Osteoblast (primary cell): ENCODE measurements at regions not wholly inside any gene's neighbourhood (a gene's known extent, or its start where the extent isn't known, plus 50 kb on each side); places are given as distances from the start of the nearest gene placed in this dataset.

Source experiments
- DNase-seq: peaks from one replicate; pipeline ENCODE4 v3.0.0; 2011; ENCODE audit warnings: low spot score, mixed read lengths; ENCODE audit not compliant: insufficient read length; ENCODE audit errors: missing footprints
- H2AFZ ChIP-seq: 2 replicates; pipeline ENCODE4 v1.6.0; 2011; ENCODE audit warnings: mild to moderate bottlenecking, low read length
- H3K27ac ChIP-seq: 2 replicates; pipeline ENCODE4 v1.5.1; 2011; ENCODE audit warnings: mild to moderate bottlenecking, low read depth, low read length, moderate library complexity
- H3K27me3 ChIP-seq: 2 replicates; pipeline ENCODE4 v1.6.0; 2012; ENCODE audit warnings: mild to moderate bottlenecking, control low read depth, inconsistent platforms, low read length, moderate library complexity; ENCODE audit not compliant: insufficient read depth
- H3K36me3 ChIP-seq: 2 replicates; pipeline ENCODE4 v1.5.1; 2011; ENCODE audit warnings: mild to moderate bottlenecking, low read length, control low read depth, moderate library complexity; ENCODE audit not compliant: insufficient read depth
- H3K4me1 ChIP-seq: 2 replicates; pipeline ENCODE4 v1.5.1; 2011; ENCODE audit warnings: mild to moderate bottlenecking, low read length, control low read depth, moderate library complexity; ENCODE audit not compliant: insufficient read depth
- H3K4me2 ChIP-seq: 2 replicates; pipeline ENCODE4 v1.6.0; 2011; ENCODE audit warnings: mild to moderate bottlenecking, low read length; ENCODE audit not compliant: insufficient read depth
- H3K4me3 ChIP-seq: fragments of 200-600 bp; sonication (generic); 3 replicates; pipeline ENCODE4 v1.5.1; 2012; ENCODE audit warnings: mild to moderate bottlenecking, low read length, inconsistent platforms; ENCODE audit not compliant: insufficient read depth
- H3K79me2 ChIP-seq: 2 replicates; pipeline ENCODE4 v1.6.0; 2012; ENCODE audit warnings: mild to moderate bottlenecking, low read length, control low read depth, inconsistent platforms; ENCODE audit not compliant: insufficient read depth
- H3K9me3 ChIP-seq: 2 replicates; pipeline ENCODE4 v1.5.1; 2011; ENCODE audit warnings: low read depth, low read length, control low read depth
- H4K20me1 ChIP-seq: 2 replicates; pipeline ENCODE4 v1.6.0; 2012; ENCODE audit warnings: mild to moderate bottlenecking, low read length, control low read depth; ENCODE audit not compliant: insufficient read depth
- TF ChIP-seq, protein P1 (sequence below): IDR thresholded peaks from 2 replicates; pipeline ENCODE4 v1.5.1; 2011; ENCODE audit warnings: mild to moderate bottlenecking, low read depth, low read length, moderate library complexity; ENCODE audit errors: extremely low read depth

- H3K9me3 ChIP-seq, result no peaks in the 10 kb centered on the region
- no peak overlapping the region for H2AFZ ChIP-seq
- H3K27ac ChIP-seq, result no peak overlapping the region
- no peaks in the 10 kb centered on the region for H3K79me2 ChIP-seq
- no peaks in the 10 kb centered on the region for H3K36me3 ChIP-seq
- no peaks in the 10 kb centered on the region for H3K27me3 ChIP-seq
- DNase-seq, result no peak
- TF ChIP-seq, protein P1, sequence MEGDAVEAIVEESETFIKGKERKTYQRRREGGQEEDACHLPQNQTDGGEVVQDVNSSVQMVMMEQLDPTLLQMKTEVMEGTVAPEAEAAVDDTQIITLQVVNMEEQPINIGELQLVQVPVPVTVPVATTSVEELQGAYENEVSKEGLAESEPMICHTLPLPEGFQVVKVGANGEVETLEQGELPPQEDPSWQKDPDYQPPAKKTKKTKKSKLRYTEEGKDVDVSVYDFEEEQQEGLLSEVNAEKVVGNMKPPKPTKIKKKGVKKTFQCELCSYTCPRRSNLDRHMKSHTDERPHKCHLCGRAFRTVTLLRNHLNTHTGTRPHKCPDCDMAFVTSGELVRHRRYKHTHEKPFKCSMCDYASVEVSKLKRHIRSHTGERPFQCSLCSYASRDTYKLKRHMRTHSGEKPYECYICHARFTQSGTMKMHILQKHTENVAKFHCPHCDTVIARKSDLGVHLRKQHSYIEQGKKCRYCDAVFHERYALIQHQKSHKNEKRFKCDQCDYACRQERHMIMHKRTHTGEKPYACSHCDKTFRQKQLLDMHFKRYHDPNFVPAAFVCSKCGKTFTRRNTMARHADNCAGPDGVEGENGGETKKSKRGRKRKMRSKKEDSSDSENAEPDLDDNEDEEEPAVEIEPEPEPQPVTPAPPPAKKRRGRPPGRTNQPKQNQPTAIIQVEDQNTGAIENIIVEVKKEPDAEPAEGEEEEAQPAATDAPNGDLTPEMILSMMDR, result no peak
- no peaks in the 10 kb centered on the region for H4K20me1 ChIP-seq
- H3K4me1 ChIP-seq, result no peaks in the 10 kb centered on the region
- no peak overlapping the region for H3K4me3 ChIP-seq
- H3K4me2 ChIP-seq, result no peak overlapping the region
Observed at GRCh38 chr18:44048846-44049245, 631.8 kb upstream of the SETBP1 start.

DNA sequence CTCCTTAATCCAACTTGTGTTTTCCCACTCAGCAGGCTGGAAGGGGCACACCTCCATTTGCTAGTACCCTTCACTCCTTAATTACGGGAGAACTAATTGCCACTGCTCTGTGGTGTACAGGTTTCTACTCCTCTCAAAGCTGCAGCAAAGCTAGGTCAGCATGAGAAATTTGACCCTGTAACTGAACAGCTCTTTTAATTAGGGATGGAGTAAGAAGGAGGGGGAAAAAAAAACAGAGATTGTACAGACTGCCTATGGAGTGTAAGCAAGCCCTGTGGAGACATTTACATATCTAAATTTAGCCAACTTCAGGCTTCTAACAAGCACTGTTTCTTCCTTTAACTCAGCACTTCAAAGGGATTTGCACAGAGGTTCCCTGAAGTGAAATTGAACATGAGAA is 629.7 kb upstream of the SETBP1 start:
- Histone ChIP-seq H3K9me3 (no peaks in the 10 kb centered on the region), H4K20me1 (no peaks in the 10 kb centered on the region), H3K27ac (no peak overlapping the region), H3K4me1 (no peaks in the 10 kb centered on the region), H3K4me3 (no peak overlapping the region), H3K79me2 (no peaks in the 10 kb centered on the region), H3K27me3 (no peaks in the 10 kb centered on the region), H3K36me3 (no peaks in the 10 kb centered on the region), H3K4me2 (no peak overlapping the region), H2AFZ (no peak overlapping the region)
- DNase-seq, result no peak
- TF ChIP-seq, protein P1, result no peak

DNA sequence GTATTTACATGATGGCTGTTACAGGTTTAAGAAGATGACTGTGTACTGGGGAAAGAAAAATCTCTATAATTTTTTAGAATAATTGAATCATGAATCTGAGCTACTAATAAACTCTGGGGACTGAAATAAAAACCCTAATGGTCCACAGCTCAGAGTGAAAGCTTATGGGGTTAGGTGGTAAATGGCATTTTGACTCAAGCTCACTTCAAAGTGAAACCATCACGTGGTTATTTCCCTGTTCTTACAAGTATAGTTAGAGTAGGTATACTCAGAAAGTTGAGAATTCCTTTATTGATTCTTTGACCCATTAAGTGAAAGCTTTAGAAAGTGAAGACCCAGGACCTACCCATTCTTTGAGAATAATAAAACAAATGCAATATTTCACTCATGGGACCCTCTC is 626.2 kb upstream of the SETBP1 start:
- DNase-seq, result no peak
- Histone ChIP-seq H3K79me2 (no peaks in the 10 kb centered on the region), H3K9me3 (no peaks in the 10 kb centered on the region), H3K4me2 (no peak overlapping the region), H3K4me3 (no peak overlapping the region), H4K20me1 (no peaks in the 10 kb centered on the region), H3K27ac (no peak overlapping the region), H3K4me1 (no peaks in the 10 kb centered on the region), H2AFZ (no peak overlapping the region), H3K27me3 (no peaks in the 10 kb centered on the region), H3K36me3 (no peaks in the 10 kb centered on the region)
- TF ChIP-seq, protein P1, result no peak

- H3K4me2 ChIP-seq, result no peak overlapping the region
- no peak overlapping the region for H3K4me3 ChIP-seq
- no peaks in the 10 kb centered on the region for H3K27me3 ChIP-seq
- H3K9me3 ChIP-seq, result no peaks in the 10 kb centered on the region
- H3K79me2 ChIP-seq, result no peaks in the 10 kb centered on the region
- TF ChIP-seq, protein P1, result no peak
- no peak for DNase-seq
- H3K4me1 ChIP-seq, result no peaks in the 10 kb centered on the region
- H4K20me1 ChIP-seq, result no peaks in the 10 kb centered on the region
- no peaks in the 10 kb centered on the region for H3K36me3 ChIP-seq
- no peak overlapping the region for H2AFZ ChIP-seq
- H3K27ac ChIP-seq, result no peak overlapping the region
Observed at GRCh38 chr18:44060197-44060596, 620.5 kb upstream of the SETBP1 start.
